ENCODE measurements at regions not wholly inside any gene's neighbourhood (a gene's known extent, or its start where the extent isn't known, plus 50 kb on each side); places are given as distances from the start of the nearest gene placed in this dataset.
"Not testable (repeated sequence)": the region's sequence is repeated elsewhere in the genome, so short reads cannot be mapped to it uniquely, and the experiment has no call there.

DNA sequence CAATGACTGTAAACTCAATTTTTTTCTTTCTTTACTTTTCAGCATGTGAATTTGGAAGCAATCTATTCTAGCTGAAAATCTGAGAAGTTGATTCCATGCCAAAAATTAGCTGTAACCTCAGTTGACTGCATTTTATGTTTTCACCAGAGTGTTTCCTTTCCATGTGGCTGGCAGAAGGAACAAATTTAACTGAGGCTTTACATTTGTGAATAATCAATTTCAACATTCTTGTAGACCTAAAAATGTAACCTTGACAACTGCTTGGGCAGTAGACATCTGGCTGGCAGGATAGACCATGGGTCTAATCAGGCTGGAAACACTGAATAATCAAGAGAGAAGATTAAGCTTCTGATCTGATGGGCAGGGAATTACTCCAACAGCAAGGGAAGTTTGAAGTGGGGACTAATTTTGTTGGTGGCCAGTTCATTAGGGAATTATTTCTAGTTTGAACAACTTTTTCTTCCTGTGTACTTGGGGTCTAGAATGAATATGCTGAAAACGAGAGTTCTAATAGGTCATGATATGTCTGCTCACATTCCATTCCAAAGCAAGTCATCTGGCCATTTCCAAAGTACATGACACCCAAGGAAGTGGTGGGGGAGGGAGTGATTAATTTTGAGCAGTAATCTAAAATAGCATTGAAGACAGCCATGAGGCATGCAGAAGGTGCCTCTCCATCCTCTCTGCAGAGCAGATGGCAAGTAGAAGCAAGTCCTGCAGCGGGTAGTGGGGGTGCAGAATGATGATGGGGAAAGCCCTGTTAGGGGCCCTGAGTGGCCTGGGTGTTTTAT, 68.2 kb downstream of the ATP23 start:
- no peaks in the 10 kb centered on the region for H3K36me3 Mint-ChIP-seq
- no peak overlapping the region for H3K27ac Mint-ChIP-seq
- DNase-seq (ENCODE audit: low spot score in 2 of 2) (no peak), ATAC-seq (ENCODE audit: low read depth) (no peak)
- H3K27me3 Mint-ChIP-seq = peaks cover 8% of the 10 kb centered on the region
- peaks cover 5% of the 10 kb centered on the region for H3K9me3 Mint-ChIP-seq
- no peaks in the 10 kb centered on the region for H3K4me1 Mint-ChIP-seq
- no peak overlapping the region for H3K4me3 Mint-ChIP-seq

DNA sequence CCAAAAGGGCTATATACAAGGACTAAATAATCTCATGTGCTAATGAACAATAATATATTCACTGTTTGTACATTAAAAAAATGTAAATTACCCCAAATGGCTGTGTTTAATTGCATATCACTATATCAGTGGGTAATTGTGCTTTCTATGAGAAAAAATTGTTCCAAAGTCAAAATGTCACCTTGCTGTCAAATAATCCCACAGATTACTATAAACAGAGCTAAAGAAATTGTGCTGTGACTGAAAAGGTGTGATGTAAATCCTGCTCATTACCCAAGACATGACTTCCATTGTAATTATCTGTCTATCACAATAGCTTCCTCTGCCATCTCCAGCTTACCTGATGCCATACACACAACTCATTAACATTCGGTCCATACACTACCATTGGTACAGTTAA, 70.3 kb downstream of the ATP23 start:
- no peaks in the 10 kb centered on the region for H3K4me1 Mint-ChIP-seq
- no peak overlapping the region for H3K4me3 Mint-ChIP-seq
- H3K27me3 Mint-ChIP-seq = peaks cover 3% of the 10 kb centered on the region
- no peaks in the 10 kb centered on the region for H3K36me3 Mint-ChIP-seq
- H3K27ac Mint-ChIP-seq = no peak overlapping the region
- DNase-seq (ENCODE audit: low spot score in 2 of 2) (no peak), ATAC-seq (ENCODE audit: low read depth) (no peak)
- H3K9me3 Mint-ChIP-seq = peaks cover 6% of the 10 kb centered on the region

DNA sequence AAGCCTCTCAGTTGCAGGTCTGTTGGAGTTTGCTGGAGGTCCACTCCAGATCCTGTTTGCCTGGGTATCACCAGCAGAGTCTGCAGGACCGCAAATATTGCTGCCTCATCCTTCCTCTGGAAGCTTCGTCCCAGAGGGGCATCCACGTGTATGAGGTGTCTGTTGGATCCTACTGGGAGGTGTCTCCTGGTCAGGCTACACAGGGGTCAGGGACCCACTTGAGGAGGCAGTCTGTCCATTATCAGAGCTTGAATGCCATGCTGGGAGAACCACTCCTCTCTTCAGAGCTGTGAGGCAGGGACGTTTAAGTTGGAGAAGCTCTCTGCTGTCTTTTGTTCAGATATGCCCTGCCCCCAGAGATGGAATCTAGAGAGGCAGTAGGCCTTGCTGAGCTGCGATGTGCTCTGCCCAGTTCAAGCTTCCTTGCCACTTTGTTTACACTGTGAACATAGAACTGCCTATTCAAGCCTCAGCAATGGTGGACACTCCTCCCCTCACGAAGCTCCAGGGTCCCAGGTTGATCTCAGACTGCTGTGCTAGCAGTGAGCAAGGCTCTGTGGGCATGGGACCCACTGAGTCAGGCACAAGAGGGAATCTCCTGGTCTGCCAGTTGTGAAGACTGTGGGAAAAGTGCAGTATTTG, 81.1 kb downstream of the ATP23 start:
- H3K9me3 Mint-ChIP-seq = peaks cover 10% of the 10 kb centered on the region
- H3K4me3 Mint-ChIP-seq; H3K27me3 Mint-ChIP-seq; H3K27ac Mint-ChIP-seq; DNase-seq (ENCODE audit: low spot score in 2 of 2); H3K4me1 Mint-ChIP-seq; ATAC-seq (ENCODE audit: low read depth); H3K36me3 Mint-ChIP-seq: not testable (repeated sequence)

DNA sequence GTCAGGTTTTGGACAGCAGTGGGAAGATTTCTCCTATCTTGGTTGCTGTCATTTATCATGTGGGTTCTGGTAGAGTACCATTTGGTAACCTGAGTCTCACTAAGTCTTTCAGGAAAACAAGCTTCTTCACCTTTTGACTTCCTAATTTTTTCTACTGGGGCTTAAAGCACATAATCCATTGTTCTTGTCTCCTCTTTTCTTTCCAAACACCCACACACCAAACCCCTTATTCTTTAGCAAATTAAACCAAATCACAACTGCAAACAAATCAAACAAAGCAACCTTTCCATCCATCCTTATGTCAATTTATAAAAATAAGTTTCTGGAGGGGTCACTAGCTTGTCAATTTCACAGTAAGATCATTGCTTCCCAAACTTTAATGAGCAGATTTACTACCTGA, 84.1 kb downstream of the ATP23 start:
- Mint-ChIP-seq H3K36me3 (peaks cover 2% of the 10 kb centered on the region), H3K27me3 (peaks cover 7% of the 10 kb centered on the region), H3K27ac (no peak overlapping the region), H3K4me3 (no peak overlapping the region), H3K4me1 (no peaks in the 10 kb centered on the region), H3K9me3 (peaks cover 11% of the 10 kb centered on the region)
- ATAC-seq (ENCODE audit: low read depth) (no peak), DNase-seq (ENCODE audit: low spot score in 2 of 2) (no peak)

DNA sequence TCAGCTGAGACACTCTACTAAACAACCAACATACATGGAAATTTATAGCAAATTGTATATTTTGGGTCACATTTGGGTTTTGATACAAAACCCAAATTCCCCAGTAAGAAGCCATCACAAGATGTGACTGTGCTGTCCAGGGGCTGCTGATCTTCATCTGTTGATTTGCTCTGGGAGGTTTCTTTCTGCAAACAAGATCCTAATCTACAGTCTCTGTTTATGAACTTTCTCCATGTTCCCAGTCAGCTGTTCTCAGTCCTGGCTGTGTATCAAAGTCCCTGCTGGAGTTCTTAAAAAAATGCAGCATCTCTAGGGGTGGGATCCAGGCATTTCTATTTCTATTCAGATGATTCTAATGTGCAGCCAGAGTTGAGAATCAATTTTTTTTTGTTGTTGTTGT, 85.1 kb downstream of the ATP23 start:
- DNase-seq (ENCODE audit: low spot score in 2 of 2) (no peak), ATAC-seq (ENCODE audit: low read depth) (no peak)
- no peaks in the 10 kb centered on the region for H3K4me1 Mint-ChIP-seq
- peaks cover 12% of the 10 kb centered on the region for H3K9me3 Mint-ChIP-seq
- H3K27ac Mint-ChIP-seq = no peak overlapping the region
- H3K4me3 Mint-ChIP-seq = no peak overlapping the region
- peaks cover 2% of the 10 kb centered on the region for H3K36me3 Mint-ChIP-seq
- H3K27me3 Mint-ChIP-seq = peaks cover 6% of the 10 kb centered on the region

DNA sequence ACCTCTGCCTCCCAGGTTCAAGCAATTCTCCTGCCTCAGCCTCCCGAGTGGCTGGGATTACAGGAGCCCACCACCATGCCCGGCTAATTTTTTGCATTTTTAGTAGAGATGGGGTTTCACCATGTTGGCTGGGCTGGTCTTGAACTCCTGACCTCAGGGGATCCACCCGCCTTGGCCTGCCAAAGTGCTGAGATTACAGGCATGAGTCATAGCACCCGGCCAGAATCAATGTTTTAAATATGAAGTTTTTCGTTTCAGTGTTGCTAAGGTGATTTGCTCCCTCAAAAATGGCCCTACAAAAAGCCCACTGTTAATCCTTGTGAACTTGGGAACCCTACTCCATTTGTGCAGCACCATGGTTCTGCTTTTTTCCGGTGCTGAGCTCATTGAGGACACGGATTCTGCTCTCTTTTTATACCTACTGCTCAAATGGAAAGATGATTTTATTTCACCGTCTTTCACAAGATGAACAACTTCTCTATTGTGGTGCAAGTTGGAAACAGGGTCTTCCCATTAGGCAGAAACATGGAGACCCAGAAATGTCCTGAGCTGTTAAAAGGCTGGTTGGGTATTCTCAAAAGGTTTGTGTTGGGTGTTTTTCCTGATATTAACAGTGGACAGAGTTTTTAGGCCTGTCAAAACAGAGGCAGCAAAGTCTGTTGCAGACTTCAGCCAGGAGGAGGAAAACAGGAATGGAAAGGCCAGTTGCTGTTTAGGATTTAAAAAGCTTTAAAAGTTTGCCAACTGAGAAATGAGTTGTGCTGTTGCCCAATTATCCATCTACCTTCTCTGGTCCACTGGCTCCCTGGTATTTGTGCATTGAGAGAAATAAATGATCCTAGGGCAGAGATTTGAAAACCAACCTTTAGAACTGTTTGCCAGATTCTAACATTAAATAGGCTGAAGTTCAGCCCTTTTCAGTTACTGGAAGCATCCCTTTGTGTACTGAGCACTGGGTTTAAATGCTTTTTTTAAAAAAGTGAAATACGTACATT, 85.8 kb downstream of the ATP23 start:
- Mint-ChIP-seq H3K27me3 (peaks cover 5% of the 10 kb centered on the region), H3K4me1 (no peaks in the 10 kb centered on the region)

DNA sequence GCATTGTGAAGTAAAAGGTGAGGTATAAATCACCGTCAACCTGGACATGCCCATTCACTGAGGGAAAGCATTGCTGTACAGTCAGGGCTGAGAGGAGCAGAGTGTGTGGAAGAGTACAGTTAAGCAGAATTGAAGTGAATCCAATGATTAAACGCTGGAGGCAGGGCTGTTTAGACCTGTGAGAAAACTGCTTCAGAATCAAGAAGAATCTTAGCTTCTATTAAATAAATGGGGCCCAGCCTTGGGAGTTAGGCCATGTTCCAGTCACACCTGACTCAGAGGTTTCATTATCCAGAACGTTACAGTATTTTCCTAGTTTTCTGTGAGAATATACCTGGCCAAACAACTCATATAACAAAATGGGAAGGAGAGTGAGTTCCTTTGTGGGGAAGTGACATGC, 86.9 kb downstream of the ATP23 start:
- Mint-ChIP-seq H3K27ac (no peak overlapping the region), H3K4me3 (no peak overlapping the region), H3K4me1 (no peaks in the 10 kb centered on the region), H3K27me3 (peaks cover 5% of the 10 kb centered on the region), H3K36me3 (peaks cover 4% of the 10 kb centered on the region), H3K9me3 (peaks cover 16% of the 10 kb centered on the region)
- no peak for ATAC-seq (ENCODE audit: low read depth)
- DNase-seq (ENCODE audit: low spot score in 2 of 2) = no peak

More for the DNA sequence above, 85.8 kb downstream of the ATP23 start:
- ATAC-seq (ENCODE audit: low read depth) (no peak), DNase-seq (ENCODE audit: low spot score in 2 of 2) (no peak)
- H3K9me3 Mint-ChIP-seq = peaks cover 15% of the 10 kb centered on the region
- peaks cover 3% of the 10 kb centered on the region for H3K36me3 Mint-ChIP-seq
- no peak overlapping the region for H3K4me3 Mint-ChIP-seq
- H3K27ac Mint-ChIP-seq = no peak overlapping the region

DNA sequence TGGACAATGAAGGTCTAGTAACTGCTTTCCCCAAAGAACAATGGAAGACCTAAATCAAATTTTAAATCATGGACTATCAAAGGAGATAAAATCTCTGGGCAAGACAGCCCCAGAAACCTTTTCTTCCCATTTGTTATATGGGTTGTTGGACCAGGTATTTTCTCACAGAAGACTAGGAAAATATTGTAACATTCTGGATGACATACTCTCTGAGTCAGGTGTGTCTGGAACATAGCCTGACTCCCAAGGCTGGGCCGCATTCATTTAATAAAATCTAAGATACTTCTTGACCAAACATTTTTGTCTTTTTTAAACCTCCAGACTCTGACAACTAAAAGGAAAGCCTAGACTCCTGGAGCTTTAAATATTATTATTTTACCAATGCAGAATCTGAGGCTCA, 87.9 kb downstream of the ATP23 start:
- no peak for DNase-seq (ENCODE audit: low spot score in 2 of 2)
- Mint-ChIP-seq H3K27me3 (peaks cover 5% of the 10 kb centered on the region), H3K4me3 (no peak overlapping the region), H3K4me1 (no peaks in the 10 kb centered on the region), H3K36me3 (peaks cover 4% of the 10 kb centered on the region), H3K9me3 (peaks cover 18% of the 10 kb centered on the region), H3K27ac (no peak overlapping the region)
- ATAC-seq (ENCODE audit: low read depth) = no peak

DNA sequence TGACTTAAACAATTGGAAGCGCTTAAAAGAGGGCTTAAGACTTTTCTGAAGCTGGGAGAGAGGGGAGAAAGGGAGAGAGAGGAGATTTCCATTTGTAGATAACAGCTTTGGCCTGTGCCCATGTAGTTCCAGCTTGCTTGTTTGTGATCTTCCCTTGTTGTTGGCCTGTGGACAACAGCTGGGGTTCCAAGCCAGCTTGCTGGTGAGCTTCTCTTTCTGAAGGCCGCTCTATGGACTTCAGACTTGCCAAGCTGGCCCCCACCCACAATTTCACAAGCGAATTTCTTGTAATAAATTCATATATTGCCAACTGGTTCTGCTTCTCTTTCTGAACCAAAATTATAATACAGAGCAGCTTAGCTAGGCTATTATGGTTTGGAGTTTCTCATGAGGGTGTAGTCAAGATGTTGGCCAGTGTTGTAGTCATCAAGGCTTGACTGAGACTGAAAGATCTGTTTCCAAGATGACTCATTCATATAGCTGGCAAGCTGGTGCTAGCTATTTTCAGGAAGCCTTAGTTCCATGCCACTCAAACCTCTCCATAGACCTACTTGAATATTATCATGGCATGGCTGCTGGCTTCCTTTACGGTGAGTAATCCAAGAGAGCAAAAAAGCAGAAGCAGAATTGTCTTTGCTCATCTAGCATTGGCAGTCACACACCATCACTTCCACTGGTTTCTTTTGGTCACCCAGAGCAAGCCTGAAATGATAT, 89.4 kb downstream of the ATP23 start:
- no peak overlapping the region for H3K27ac Mint-ChIP-seq
- H3K4me3 Mint-ChIP-seq = no peak overlapping the region
- H3K27me3 Mint-ChIP-seq = peaks cover 5% of the 10 kb centered on the region
- DNase-seq (ENCODE audit: low spot score in 2 of 2) = no peak
- peaks cover 13% of the 10 kb centered on the region for H3K9me3 Mint-ChIP-seq
- ATAC-seq (ENCODE audit: low read depth) = no peak
- no peaks in the 10 kb centered on the region for H3K4me1 Mint-ChIP-seq
- peaks cover 4% of the 10 kb centered on the region for H3K36me3 Mint-ChIP-seq

DNA sequence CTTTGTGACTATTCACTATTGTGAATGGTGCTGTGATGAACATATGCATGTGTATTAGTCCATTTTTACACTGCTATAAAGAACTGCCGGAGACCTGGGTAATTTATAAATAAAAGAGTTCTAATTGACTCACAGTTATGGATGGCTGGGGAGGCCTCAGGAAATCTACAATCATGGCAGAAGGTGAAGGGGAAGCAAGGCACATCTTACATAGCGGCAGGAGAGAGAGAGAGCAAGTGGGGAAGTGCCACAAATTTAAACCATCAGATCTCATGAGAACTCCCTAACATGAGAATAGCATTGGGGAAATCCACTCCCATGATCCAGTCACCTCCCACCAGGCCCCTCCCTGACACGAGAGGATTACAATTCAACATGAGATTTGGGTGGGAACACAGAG, 90.8 kb downstream of the ATP23 start:
- no peak for ATAC-seq (ENCODE audit: low read depth)
- Mint-ChIP-seq H3K4me3 (no peak overlapping the region), H3K36me3 (peaks cover 4% of the 10 kb centered on the region), H3K4me1 (no peaks in the 10 kb centered on the region), H3K27ac (no peak overlapping the region), H3K9me3 (peaks cover 18% of the 10 kb centered on the region), H3K27me3 (peaks cover 5% of the 10 kb centered on the region)
- DNase-seq (ENCODE audit: low spot score in 2 of 2) = no peak

DNA sequence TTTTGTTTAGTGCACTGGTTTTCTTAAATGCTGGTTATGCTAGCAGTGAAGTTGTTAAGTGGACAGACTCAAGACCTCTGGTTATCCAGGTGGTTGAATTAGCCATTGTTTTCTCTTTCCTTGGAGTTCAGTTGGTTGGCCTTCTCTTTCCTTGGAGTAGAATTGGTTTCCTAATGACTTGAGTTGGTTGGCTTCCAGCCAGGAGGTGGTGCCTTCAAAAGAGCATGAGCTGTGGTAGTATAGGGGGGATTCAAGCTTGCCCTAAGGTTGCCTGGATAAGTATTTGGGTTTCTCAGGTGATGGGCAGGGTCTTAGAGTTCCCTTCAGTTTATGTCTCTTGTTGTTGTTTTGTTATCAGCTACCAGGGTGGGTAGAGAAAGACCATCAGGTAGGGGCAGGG, 92.5 kb downstream of the ATP23 start:
- H3K4me3 Mint-ChIP-seq = no peak overlapping the region
- ATAC-seq (ENCODE audit: low read depth) (no peak), DNase-seq (ENCODE audit: low spot score in 2 of 2) (no peak)
- peaks cover 5% of the 10 kb centered on the region for H3K27me3 Mint-ChIP-seq
- H3K9me3 Mint-ChIP-seq = peaks cover 22% of the 10 kb centered on the region
- no peaks in the 10 kb centered on the region for H3K4me1 Mint-ChIP-seq
- peaks cover 4% of the 10 kb centered on the region for H3K36me3 Mint-ChIP-seq
- H3K27ac Mint-ChIP-seq = no peak overlapping the region

DNA sequence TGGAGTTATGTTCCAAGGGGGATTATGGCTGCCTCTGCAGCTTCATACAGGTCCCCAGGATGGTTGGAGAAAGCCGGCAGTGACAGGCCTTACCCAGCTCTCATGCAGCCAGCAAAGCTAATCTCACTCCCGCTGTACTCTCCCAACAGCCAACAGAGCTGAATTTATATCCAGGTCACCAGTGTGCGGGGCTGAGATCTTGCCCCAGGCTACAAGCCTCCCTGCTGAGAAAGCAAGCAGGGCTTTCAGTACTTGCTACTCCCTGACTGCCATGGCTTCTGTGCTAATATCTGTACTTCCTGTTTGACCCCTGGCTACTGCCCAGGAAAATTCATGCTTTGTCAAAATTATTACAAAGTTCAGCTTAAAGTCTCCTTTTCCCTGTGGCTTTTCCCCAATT, 92.9 kb downstream of the ATP23 start:
- Mint-ChIP-seq H3K27ac (no peak overlapping the region), H3K27me3 (peaks cover 3% of the 10 kb centered on the region), H3K9me3 (peaks cover 24% of the 10 kb centered on the region), H3K4me3 (no peak overlapping the region), H3K36me3 (peaks cover 4% of the 10 kb centered on the region), H3K4me1 (no peaks in the 10 kb centered on the region)
- ATAC-seq (ENCODE audit: low read depth) (no peak), DNase-seq (ENCODE audit: low spot score in 2 of 2) (no peak)

DNA sequence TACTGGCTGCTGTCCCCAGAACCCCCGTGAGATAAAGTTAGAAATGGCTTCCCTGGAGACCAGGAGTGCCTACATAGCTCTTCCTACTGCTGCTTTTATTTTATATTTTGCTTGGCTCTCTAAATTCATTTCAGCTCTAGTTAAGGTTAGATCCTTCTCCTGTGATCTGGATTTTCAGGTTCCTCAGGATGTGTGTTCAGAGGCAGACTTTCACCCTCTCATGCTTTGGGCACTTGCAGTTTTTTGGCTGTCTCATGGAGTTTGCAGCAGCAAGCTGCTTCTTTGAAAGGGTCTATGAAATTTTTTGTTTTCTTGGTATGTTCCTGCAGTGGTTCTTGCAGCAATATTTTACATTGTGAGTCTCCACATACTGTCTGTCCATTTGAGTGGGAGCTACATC, 93.3 kb downstream of the ATP23 start:
- ATAC-seq (ENCODE audit: low read depth) = no peak
- peaks cover 3% of the 10 kb centered on the region for H3K27me3 Mint-ChIP-seq

More for the DNA sequence above, 93.3 kb downstream of the ATP23 start:
- Mint-ChIP-seq H3K4me3 (no peak overlapping the region), H3K4me1 (no peaks in the 10 kb centered on the region), H3K9me3 (peaks cover 24% of the 10 kb centered on the region), H3K27ac (no peak overlapping the region), H3K36me3 (peaks cover 4% of the 10 kb centered on the region)
- no peak for DNase-seq (ENCODE audit: low spot score in 2 of 2)
